ENCODE measurements at regions not wholly inside any gene's neighbourhood (a gene's known extent, or its start where the extent isn't known, plus 50 kb on each side); places are given as distances from the start of the nearest gene placed in this dataset.
"Not testable (repeated sequence)": the region's sequence is repeated elsewhere in the genome, so short reads cannot be mapped to it uniquely, and the experiment has no call there.

- TF ChIP-seq CTCF (IDR thresholded peaks at IDR 0.05; ENCODE audit: low read depth, low read length), result peak; percentile 56
- TF ChIP-seq POLR2A (IDR thresholded peaks at IDR 0.05; ENCODE audit: extremely low read depth, insufficient read length); MYC (IDR thresholded peaks at IDR 0.05; ENCODE audit: low read depth, low read length): not testable (repeated sequence)
Measured at GRCh38 chr5:34188001-34188822, 145.2 kb upstream of the C1QTNF3 start.
